ENCODE measurements at regions not wholly inside any gene's neighbourhood (a gene's known extent, or its start where the extent isn't known, plus 50 kb on each side); places are given as distances from the start of the nearest gene placed in this dataset.

- intact Hi-C loops (cut with DNase I) = no loop called here
- TF ChIP-seq, protein P1, sequence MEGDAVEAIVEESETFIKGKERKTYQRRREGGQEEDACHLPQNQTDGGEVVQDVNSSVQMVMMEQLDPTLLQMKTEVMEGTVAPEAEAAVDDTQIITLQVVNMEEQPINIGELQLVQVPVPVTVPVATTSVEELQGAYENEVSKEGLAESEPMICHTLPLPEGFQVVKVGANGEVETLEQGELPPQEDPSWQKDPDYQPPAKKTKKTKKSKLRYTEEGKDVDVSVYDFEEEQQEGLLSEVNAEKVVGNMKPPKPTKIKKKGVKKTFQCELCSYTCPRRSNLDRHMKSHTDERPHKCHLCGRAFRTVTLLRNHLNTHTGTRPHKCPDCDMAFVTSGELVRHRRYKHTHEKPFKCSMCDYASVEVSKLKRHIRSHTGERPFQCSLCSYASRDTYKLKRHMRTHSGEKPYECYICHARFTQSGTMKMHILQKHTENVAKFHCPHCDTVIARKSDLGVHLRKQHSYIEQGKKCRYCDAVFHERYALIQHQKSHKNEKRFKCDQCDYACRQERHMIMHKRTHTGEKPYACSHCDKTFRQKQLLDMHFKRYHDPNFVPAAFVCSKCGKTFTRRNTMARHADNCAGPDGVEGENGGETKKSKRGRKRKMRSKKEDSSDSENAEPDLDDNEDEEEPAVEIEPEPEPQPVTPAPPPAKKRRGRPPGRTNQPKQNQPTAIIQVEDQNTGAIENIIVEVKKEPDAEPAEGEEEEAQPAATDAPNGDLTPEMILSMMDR (IDR thresholded peaks at IDR 0.05) = no peak
- H3K4me1 ChIP-seq = no peaks in the 10 kb centered on the region
Measured at GRCh38 chr10:93221521-93221920, 147.8 kb downstream of the CYP26A1 start.

DNA sequence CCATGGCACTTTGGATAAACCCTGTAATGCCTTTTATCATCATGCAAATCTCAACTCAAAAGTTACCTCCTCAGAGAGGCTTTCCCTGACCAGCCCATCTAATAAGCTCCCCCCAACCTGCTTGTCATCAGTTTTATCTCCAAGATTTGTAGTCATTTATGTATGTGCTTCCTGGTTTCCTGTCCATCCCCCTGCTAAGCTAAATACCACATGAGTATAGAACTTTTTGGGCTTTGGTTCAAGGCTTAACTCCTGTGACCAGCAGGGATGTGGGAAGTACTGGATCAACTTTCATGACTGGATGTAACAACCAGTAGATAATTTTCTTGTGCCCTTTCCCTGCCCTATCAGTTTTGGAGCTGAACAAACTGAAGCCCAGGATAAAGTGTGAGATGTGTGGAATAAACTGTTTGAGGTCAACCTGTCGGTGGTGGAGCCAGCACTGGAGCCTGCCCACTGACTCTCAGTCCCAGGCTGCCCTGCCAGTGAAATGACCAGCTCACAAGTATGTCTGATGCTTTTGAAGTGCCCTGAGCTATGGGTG lies 148.6 kb downstream of the CYP26A1 start:
- TF ChIP-seq, protein P1 (IDR thresholded peaks at IDR 0.05) = no peak
- no peaks in the 10 kb centered on the region for H3K27me3 ChIP-seq
- intact Hi-C loops (cut with DNase I) = no loop called here

More at GRCh38 chr10:93221521-93221920, 147.8 kb downstream of the CYP26A1 start:
- Histone ChIP-seq H3K27me3 (no peaks in the 10 kb centered on the region), H3K9me3 (no peaks in the 10 kb centered on the region), H3K27ac (no peak overlapping the region), H3K36me3 (no peaks in the 10 kb centered on the region), H3K4me3 (no peak overlapping the region)
- DNase-seq (ENCODE audit: low spot score in 2 of 2) = no peak

GRCh38 chr10:93222876-93223275 lies 149.2 kb downstream of the CYP26A1 start:
- intact Hi-C loops (cut with DNase I) = no loop called here
- no peaks in the 10 kb centered on the region for H3K36me3 ChIP-seq
- no peak overlapping the region for H3K4me3 ChIP-seq
- H3K27me3 ChIP-seq = no peaks in the 10 kb centered on the region
- no peak for DNase-seq (ENCODE audit: low spot score in 2 of 2)
- no peaks in the 10 kb centered on the region for H3K4me1 ChIP-seq
- TF ChIP-seq, protein P1 (IDR thresholded peaks at IDR 0.05) = no peak
- H3K9me3 ChIP-seq = no peaks in the 10 kb centered on the region
- no peak overlapping the region for H3K27ac ChIP-seq

More for the DNA sequence above, 148.6 kb downstream of the CYP26A1 start:
- Histone ChIP-seq H3K36me3 (no peaks in the 10 kb centered on the region), H3K9me3 (no peaks in the 10 kb centered on the region), H3K4me3 (no peak overlapping the region), H3K27ac (no peak overlapping the region), H3K4me1 (no peaks in the 10 kb centered on the region)
- DNase-seq (ENCODE audit: low spot score in 2 of 2) = no peak

DNA sequence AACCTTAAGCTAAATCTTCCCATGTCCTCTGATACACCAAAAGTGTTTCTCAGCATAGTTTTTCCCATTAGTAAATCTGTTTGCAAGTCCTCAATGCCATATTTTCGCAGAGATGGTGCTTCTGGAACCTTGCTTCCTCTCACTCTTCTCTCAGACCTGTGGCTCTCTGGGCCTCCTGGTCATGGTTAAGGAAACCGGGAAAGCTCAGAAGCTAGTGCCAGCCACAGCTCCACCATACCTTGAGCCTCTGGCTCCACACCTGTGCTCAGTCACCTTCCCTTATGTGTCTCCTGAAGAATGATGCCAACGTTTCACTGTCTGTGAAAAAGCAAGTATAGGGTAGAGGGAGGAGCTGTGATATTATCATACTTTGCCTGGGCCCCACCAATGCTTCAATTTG lies 149.6 kb downstream of the CYP26A1 start:
- intact Hi-C loops (cut with DNase I) = no loop called here
- Histone ChIP-seq H3K27ac (no peak overlapping the region), H3K9me3 (no peaks in the 10 kb centered on the region), H3K27me3 (no peaks in the 10 kb centered on the region), H3K36me3 (no peaks in the 10 kb centered on the region), H3K4me3 (no peak overlapping the region), H3K4me1 (no peaks in the 10 kb centered on the region)
- TF ChIP-seq, protein P1 (IDR thresholded peaks at IDR 0.05) = no peak
- no peak for DNase-seq (ENCODE audit: low spot score in 2 of 2)

- no peak for DNase-seq (ENCODE audit: low spot score in 2 of 2)
- H3K36me3 ChIP-seq = no peaks in the 10 kb centered on the region
- no peaks in the 10 kb centered on the region for H3K27me3 ChIP-seq
- H3K4me1 ChIP-seq = no peaks in the 10 kb centered on the region
- no peak overlapping the region for H3K4me3 ChIP-seq
- H3K9me3 ChIP-seq = no peaks in the 10 kb centered on the region
- TF ChIP-seq, protein P1 (IDR thresholded peaks at IDR 0.05) = no peak
- intact Hi-C loops (cut with DNase I) = no loop called here
- no peak overlapping the region for H3K27ac ChIP-seq
Measured at GRCh38 chr10:93224005-93224779, 150.5 kb downstream of the CYP26A1 start.

All from ascending aorta (tissue), 2 donors.